ENCODE measurements at regions not wholly inside any gene's neighbourhood (a gene's known extent, or its start where the extent isn't known, plus 50 kb on each side); places are given as distances from the start of the nearest gene placed in this dataset.

GRCh38 chr22:23389271-23390071 lies 190.6 kb downstream of the IGLL1 start:
- no peak for TF ChIP-seq CTCF (IDR thresholded peaks at IDR 0.05; ENCODE audit: low read depth, low read length)
- H3K4me3 ChIP-seq (replicated peaks in 1 of 2; ENCODE audit: low read depth in 2 of 2, low read length in 2 of 2) = no peak overlapping the region
- no peak for DNase-seq (ENCODE audit: low read depth in 2 of 2)

- TF ChIP-seq CTCF (IDR thresholded peaks at IDR 0.05; ENCODE audit: low read depth, low read length) = no peak
- no peak for DNase-seq (ENCODE audit: low read depth in 2 of 2)
- H3K4me3 ChIP-seq (replicated peaks in 1 of 2; ENCODE audit: low read depth in 2 of 2, low read length in 2 of 2) = no peak overlapping the region
Observed at GRCh38 chr22:23388517-23388890, 191.6 kb downstream of the IGLL1 start.

GRCh38 chr22:23387827-23388516 lies 192.1 kb downstream of the IGLL1 start:
- no peak for DNase-seq (ENCODE audit: low read depth in 2 of 2)
- no peak for TF ChIP-seq CTCF (IDR thresholded peaks at IDR 0.05; ENCODE audit: low read depth, low read length)

GRCh38 chr22:23386822-23387580 lies 193.1 kb downstream of the IGLL1 start:
- TF ChIP-seq CTCF (IDR thresholded peaks at IDR 0.05; ENCODE audit: low read depth, low read length) = no peak
- H3K4me3 ChIP-seq (replicated peaks in 1 of 2; ENCODE audit: low read depth in 2 of 2, low read length in 2 of 2) = no peak overlapping the region
- DNase-seq (ENCODE audit: low read depth in 2 of 2) = no peak

More at GRCh38 chr22:23387827-23388516, 192.1 kb downstream of the IGLL1 start:
- no peak overlapping the region for H3K4me3 ChIP-seq (replicated peaks in 1 of 2; ENCODE audit: low read depth in 2 of 2, low read length in 2 of 2)

- TF ChIP-seq CTCF (IDR thresholded peaks at IDR 0.05; ENCODE audit: low read depth, low read length) = peak; percentile 99
- DNase-seq (ENCODE audit: low read depth in 2 of 2) = peak; percentile 81 to 87
- no peak overlapping the region for H3K4me3 ChIP-seq (replicated peaks in 1 of 2; ENCODE audit: low read depth in 2 of 2, low read length in 2 of 2)
Observed at GRCh38 chr22:23385678-23386631, 194.1 kb downstream of the IGLL1 start.

All from cardiac fibroblast (primary cell).